ENCODE measurements at regions not wholly inside any gene's neighbourhood (a gene's known extent, or its start where the extent isn't known, plus 50 kb on each side); places are given as distances from the start of the nearest gene placed in this dataset.
"Not testable (repeated sequence)": the region's sequence is repeated elsewhere in the genome, so short reads cannot be mapped to it uniquely, and the experiment has no call there.

- POLR2A ChIA-PET, result no interaction called here
- no peak for DNase-seq (ENCODE audit: extremely low spot score)
- CTCF ChIA-PET, result interaction anchor here (1.6 kb wide), 1 partner anchor 11 kb away, joined by 6 read pairs; no protein-coding TSS in a partner anchor
- TF ChIP-seq CTCF (IDR thresholded peaks at IDR 0.05; ENCODE audit: control extremely low read depth, extremely low read depth, low read depth, missing control alignments), result no peak
These were observed 233.4 kb upstream of the SETMAR start for GRCh38 chr3:4069796-4070195.

GRCh38 chr3:4071481-4072184 lies 231.5 kb upstream of the SETMAR start:
- ChIA-PET POLR2A (no interaction called here), CTCF (interaction anchor here (1.6 kb wide), 2 partner anchors 9 to 16 kb away, joined by 3 to 6 read pairs; no protein-coding TSS in a partner anchor)
- TF ChIP-seq CTCF (IDR thresholded peaks at IDR 0.05; ENCODE audit: control extremely low read depth, extremely low read depth, low read depth, missing control alignments), result no peak
- no peak for DNase-seq (ENCODE audit: extremely low spot score)

GRCh38 chr3:4077278-4077677 lies 225.9 kb upstream of the SETMAR start:
- CTCF ChIA-PET; POLR2A ChIA-PET; DNase-seq (ENCODE audit: extremely low spot score): not testable (repeated sequence)

- no peak for DNase-seq (ENCODE audit: extremely low spot score)
- POLR2A ChIA-PET, result no interaction called here
- TF ChIP-seq CTCF (IDR thresholded peaks at IDR 0.05; ENCODE audit: control extremely low read depth, extremely low read depth, low read depth, missing control alignments), result no peak
- CTCF ChIA-PET, result no interaction called here
These were observed 225.2 kb upstream of the SETMAR start for GRCh38 chr3:4077950-4078349.

GRCh38 chr3:4078903-4079302 lies 224.3 kb upstream of the SETMAR start:
- ChIA-PET POLR2A (no interaction called here), CTCF (interaction anchor here (1.1 to 1.4 kb wide), 2 partner anchors 9 to 28 kb away, joined by 3 to 5 read pairs; no protein-coding TSS in a partner anchor)
- TF ChIP-seq CTCF (IDR thresholded peaks at IDR 0.05; ENCODE audit: control extremely low read depth, extremely low read depth, low read depth, missing control alignments), result no peak
- no peak for DNase-seq (ENCODE audit: extremely low spot score)

GRCh38 chr3:4079339-4080195 lies 223.6 kb upstream of the SETMAR start:
- no peak for TF ChIP-seq CTCF (IDR thresholded peaks at IDR 0.05; ENCODE audit: control extremely low read depth, extremely low read depth, low read depth, missing control alignments)
- POLR2A ChIA-PET, result no interaction called here
- CTCF ChIA-PET, result interaction anchor here (1.1 to 1.4 kb wide), 2 partner anchors 9 to 28 kb away, joined by 3 to 5 read pairs; no protein-coding TSS in a partner anchor
- no peak for DNase-seq (ENCODE audit: extremely low spot score)
